ENCODE measurements at regions not wholly inside any gene's neighbourhood (a gene's known extent, or its start where the extent isn't known, plus 50 kb on each side); places are given as distances from the start of the nearest gene placed in this dataset.
A peak's percentile ranks its signal among the peaks of the same experiment; 100 is the strongest.

DNA sequence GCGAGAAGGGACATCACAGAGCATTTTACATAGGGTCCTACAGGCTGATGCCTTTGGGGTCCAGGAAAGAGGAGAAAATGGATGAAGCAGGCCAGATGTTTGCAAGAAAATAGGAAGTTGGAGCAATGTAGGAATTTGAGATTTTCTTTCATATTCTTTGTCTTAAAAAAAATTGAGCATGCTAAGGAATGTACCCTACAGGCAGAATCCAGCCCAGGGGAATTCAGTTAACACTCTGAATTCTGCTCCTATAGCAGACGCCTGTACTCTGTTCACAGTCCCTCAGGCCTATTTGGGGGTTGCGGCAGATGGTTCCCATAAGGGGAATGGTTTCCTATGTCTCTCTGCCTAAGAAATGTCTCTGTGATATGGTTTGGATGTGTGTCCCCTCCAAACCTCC lies 393.7 kb upstream of the C16orf82 start:
- no peaks in the 10 kb centered on the region for H3K27me3 ChIP-seq
- intact Hi-C loops (cut with DNase I), result no loop called here
- TF ChIP-seq POLR2AphosphoS5 (IDR thresholded peaks at IDR 0.05; ENCODE audit: insufficient read depth in 1 of 2, low read depth in 1 of 2), result no peak
- TF ChIP-seq POLR2A (IDR thresholded peaks at IDR 0.05), result no peak
- TF ChIP-seq, protein P1, sequence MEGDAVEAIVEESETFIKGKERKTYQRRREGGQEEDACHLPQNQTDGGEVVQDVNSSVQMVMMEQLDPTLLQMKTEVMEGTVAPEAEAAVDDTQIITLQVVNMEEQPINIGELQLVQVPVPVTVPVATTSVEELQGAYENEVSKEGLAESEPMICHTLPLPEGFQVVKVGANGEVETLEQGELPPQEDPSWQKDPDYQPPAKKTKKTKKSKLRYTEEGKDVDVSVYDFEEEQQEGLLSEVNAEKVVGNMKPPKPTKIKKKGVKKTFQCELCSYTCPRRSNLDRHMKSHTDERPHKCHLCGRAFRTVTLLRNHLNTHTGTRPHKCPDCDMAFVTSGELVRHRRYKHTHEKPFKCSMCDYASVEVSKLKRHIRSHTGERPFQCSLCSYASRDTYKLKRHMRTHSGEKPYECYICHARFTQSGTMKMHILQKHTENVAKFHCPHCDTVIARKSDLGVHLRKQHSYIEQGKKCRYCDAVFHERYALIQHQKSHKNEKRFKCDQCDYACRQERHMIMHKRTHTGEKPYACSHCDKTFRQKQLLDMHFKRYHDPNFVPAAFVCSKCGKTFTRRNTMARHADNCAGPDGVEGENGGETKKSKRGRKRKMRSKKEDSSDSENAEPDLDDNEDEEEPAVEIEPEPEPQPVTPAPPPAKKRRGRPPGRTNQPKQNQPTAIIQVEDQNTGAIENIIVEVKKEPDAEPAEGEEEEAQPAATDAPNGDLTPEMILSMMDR (IDR thresholded peaks at IDR 0.05), result no peak

DNA sequence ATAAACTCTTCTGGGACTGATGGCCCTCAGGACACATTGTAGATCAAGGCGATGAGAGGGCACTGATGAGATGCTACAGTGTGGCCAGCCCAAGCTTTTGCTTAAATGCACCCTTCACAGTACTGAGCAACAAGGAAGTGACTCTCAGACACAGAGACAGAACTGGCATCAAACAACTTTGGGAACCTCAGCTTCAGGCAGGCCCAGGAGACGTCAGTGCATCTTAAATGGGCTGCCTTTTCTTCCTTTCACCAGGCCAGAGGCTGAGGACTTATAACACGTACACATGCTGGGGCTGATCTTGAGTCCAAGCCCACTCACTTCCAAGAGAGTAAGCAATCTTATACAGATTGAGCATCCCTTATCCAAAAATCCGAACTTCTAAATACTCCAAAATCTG lies 386.1 kb upstream of the C16orf82 start:
- intact Hi-C loops (cut with DNase I), result no loop called here
- Histone ChIP-seq H3K4me3 (no peak overlapping the region), H3K27me3 (no peaks in the 10 kb centered on the region), H3K27ac (no peak overlapping the region), H3K9me3 (no peaks in the 10 kb centered on the region), H3K4me1 (no peaks in the 10 kb centered on the region), H3K36me3 (no peaks in the 10 kb centered on the region)
- DNase-seq (ENCODE audit: extremely low spot score in 2 of 2), result peak; percentile 34 to 56
- no peak for TF ChIP-seq POLR2A (IDR thresholded peaks at IDR 0.05)
- TF ChIP-seq, protein P1 (IDR thresholded peaks at IDR 0.05), result no peak
- no peak for TF ChIP-seq POLR2AphosphoS5 (IDR thresholded peaks at IDR 0.05; ENCODE audit: insufficient read depth in 1 of 2, low read depth in 1 of 2)

More for the DNA sequence above, 393.7 kb upstream of the C16orf82 start:
- Histone ChIP-seq H3K4me3 (no peak overlapping the region), H3K4me1 (no peaks in the 10 kb centered on the region), H3K9me3 (no peaks in the 10 kb centered on the region), H3K36me3 (no peaks in the 10 kb centered on the region), H3K27ac (no peak overlapping the region)
- DNase-seq (ENCODE audit: extremely low spot score in 2 of 2), result peak in 1 of 2 donors; percentile 29

DNA sequence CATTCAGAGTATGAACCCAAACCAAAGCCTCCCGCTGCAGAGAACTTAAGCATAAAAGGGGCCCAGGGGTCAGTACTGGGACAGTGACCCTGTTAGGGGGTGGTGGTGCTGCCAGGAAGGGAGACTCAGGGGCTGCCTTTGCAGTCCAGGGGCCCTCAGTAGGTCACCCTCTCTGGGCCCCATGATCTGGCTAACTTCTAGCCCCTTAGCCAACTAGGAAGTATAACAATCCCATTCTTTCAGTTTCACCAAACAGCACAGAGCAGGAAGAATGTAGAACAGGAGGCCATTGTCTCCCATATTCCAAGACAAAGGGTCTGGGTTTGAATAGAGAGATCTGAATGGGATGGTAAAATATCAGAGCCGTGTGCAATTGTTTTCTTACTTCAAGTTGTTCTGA lies 378.6 kb upstream of the C16orf82 start:
- Histone ChIP-seq H3K36me3 (no peaks in the 10 kb centered on the region), H3K27me3 (no peaks in the 10 kb centered on the region), H3K9me3 (no peaks in the 10 kb centered on the region), H3K4me3 (no peak overlapping the region), H3K27ac (no peak overlapping the region), H3K4me1 (no peaks in the 10 kb centered on the region)
- DNase-seq (ENCODE audit: extremely low spot score in 2 of 2), result no peak
- TF ChIP-seq, protein P1 (IDR thresholded peaks at IDR 0.05), result no peak
- TF ChIP-seq POLR2A (IDR thresholded peaks at IDR 0.05) (no peak), POLR2AphosphoS5 (IDR thresholded peaks at IDR 0.05; ENCODE audit: insufficient read depth in 1 of 2, low read depth in 1 of 2) (no peak)
- intact Hi-C loops (cut with DNase I), result no loop called here

DNA sequence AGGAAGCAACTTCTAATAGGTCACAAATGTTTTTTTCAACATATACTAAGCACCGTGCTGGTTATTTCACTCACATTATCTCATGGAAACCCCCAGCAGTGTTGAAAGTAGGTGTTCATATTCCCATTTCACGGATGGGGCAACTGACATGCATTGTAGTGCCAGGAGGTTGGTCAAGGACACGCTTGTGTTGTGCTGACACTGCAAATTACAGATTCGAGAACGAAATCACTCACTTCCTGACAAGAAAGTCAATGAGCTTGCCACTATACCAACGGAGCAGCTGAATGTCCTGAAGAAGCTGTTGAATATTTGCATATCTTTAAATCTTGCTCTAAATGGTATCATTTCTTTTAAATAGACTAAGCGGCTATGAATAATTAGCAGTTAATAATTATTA lies 378.0 kb upstream of the C16orf82 start:
- Histone ChIP-seq H3K27me3 (no peaks in the 10 kb centered on the region), H3K9me3 (no peaks in the 10 kb centered on the region), H3K36me3 (no peaks in the 10 kb centered on the region), H3K4me1 (no peaks in the 10 kb centered on the region), H3K27ac (no peak overlapping the region), H3K4me3 (no peak overlapping the region)
- no peak for TF ChIP-seq POLR2A (IDR thresholded peaks at IDR 0.05)
- TF ChIP-seq POLR2AphosphoS5 (IDR thresholded peaks at IDR 0.05; ENCODE audit: insufficient read depth in 1 of 2, low read depth in 1 of 2), result no peak
- TF ChIP-seq, protein P1 (IDR thresholded peaks at IDR 0.05), result no peak
- intact Hi-C loops (cut with DNase I), result no loop called here
- DNase-seq (ENCODE audit: extremely low spot score in 2 of 2), result no peak

DNA sequence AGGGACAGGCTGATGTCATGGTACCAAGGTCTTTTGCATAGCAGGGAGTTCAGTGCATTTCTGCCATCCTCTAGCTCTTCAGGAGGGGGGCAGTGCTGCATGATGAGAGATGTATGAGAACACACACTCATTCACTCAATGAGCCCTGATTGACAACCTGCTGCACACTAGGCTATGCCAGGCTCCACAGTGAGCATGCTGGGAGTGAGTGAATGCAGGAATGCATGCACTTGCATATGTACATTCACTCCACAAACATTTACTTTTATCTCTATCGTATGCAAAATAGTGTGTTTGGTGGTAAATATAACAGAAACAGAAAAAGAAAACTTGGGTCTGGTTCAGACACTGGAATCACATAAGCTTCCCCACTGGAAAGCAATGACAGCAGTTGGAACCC lies 374.1 kb upstream of the C16orf82 start:
- H3K36me3 ChIP-seq, result no peaks in the 10 kb centered on the region
- H3K27ac ChIP-seq, result no peak overlapping the region
- H3K27me3 ChIP-seq, result no peaks in the 10 kb centered on the region
- TF ChIP-seq POLR2A (IDR thresholded peaks at IDR 0.05) (no peak), POLR2AphosphoS5 (IDR thresholded peaks at IDR 0.05; ENCODE audit: insufficient read depth in 1 of 2, low read depth in 1 of 2) (no peak)
- TF ChIP-seq, protein P1 (IDR thresholded peaks at IDR 0.05), result no peak
- no peak overlapping the region for H3K4me3 ChIP-seq
- intact Hi-C loops (cut with DNase I), result no loop called here
- H3K4me1 ChIP-seq, result no peaks in the 10 kb centered on the region
- DNase-seq (ENCODE audit: extremely low spot score in 2 of 2), result no peak
- H3K9me3 ChIP-seq, result no peaks in the 10 kb centered on the region

All from vagina (tissue), 2 donors.